Endothelial cell (in vitro differentiated cells): ENCODE measurements at regions not wholly inside any gene's neighbourhood (a gene's known extent, or its start where the extent isn't known, plus 50 kb on each side); places are given as distances from the start of the nearest gene placed in this dataset.

ENCODE experiments used
- DNase-seq: peaks from one replicate; pipeline ENCODE4 v3.0.0; 2021; ENCODE audit warnings: low spot score
- H3K27ac Mint-ChIP-seq: one replicate; pipeline ENCODE4 v1.8.0; 2021; ENCODE audit warnings: mixed read lengths, inconsistent platforms; ENCODE audit not compliant: unreplicated experiment
- H3K27me3 Mint-ChIP-seq: one replicate; pipeline ENCODE4 v1.8.0; 2021; ENCODE audit warnings: mild to moderate bottlenecking, moderate library complexity, mixed read lengths, inconsistent platforms; ENCODE audit not compliant: unreplicated experiment
- H3K36me3 Mint-ChIP-seq: one replicate; pipeline ENCODE4 v1.8.0; 2021; ENCODE audit warnings: mild to moderate bottlenecking, low read depth, mixed read lengths, inconsistent platforms; ENCODE audit not compliant: unreplicated experiment
- H3K4me1 Mint-ChIP-seq: one replicate; pipeline ENCODE4 v1.8.0; 2021; ENCODE audit warnings: mild to moderate bottlenecking, mixed read lengths, inconsistent platforms; ENCODE audit not compliant: unreplicated experiment
- H3K4me3 Mint-ChIP-seq: one replicate; pipeline ENCODE4 v1.8.0; 2021; ENCODE audit warnings: mild to moderate bottlenecking, mixed read lengths, inconsistent platforms; ENCODE audit not compliant: unreplicated experiment
- H3K9me3 Mint-ChIP-seq: one replicate; pipeline ENCODE4 v1.8.0; 2021; ENCODE audit warnings: mixed read lengths, inconsistent platforms; ENCODE audit not compliant: unreplicated experiment
- TF ChIP-seq, protein P1 (sequence below): fragments of 200-600 bp; sonication (generic); IDR thresholded peaks from one replicate; pipeline ENCODE4 v1.5.0; 2021; ENCODE audit warnings: antibody characterized with exemption; ENCODE audit not compliant: unreplicated experiment

DNA sequence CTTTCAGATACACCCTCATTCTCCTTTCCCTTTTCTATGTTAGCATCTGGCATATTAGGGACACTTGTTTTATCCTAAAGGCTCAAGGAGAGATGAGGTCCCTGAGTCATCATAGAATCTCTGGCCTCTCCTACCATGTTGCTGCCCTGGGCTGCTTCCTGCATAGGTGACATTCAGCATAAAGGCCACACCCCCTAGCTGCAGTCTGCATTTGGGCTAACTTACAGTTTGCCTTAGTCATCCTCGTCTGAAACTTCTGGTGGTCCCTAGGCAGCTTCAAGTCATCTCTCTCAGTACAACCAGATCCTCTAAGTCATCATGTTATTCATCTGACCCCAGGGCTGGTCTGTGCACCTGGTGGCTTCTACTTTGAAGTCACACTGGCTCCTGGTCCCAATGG, 982.7 kb upstream of the NR2F2 start:
- no peak overlapping the region for H3K4me3 Mint-ChIP-seq
- TF ChIP-seq, protein P1, sequence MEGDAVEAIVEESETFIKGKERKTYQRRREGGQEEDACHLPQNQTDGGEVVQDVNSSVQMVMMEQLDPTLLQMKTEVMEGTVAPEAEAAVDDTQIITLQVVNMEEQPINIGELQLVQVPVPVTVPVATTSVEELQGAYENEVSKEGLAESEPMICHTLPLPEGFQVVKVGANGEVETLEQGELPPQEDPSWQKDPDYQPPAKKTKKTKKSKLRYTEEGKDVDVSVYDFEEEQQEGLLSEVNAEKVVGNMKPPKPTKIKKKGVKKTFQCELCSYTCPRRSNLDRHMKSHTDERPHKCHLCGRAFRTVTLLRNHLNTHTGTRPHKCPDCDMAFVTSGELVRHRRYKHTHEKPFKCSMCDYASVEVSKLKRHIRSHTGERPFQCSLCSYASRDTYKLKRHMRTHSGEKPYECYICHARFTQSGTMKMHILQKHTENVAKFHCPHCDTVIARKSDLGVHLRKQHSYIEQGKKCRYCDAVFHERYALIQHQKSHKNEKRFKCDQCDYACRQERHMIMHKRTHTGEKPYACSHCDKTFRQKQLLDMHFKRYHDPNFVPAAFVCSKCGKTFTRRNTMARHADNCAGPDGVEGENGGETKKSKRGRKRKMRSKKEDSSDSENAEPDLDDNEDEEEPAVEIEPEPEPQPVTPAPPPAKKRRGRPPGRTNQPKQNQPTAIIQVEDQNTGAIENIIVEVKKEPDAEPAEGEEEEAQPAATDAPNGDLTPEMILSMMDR, result no peak
- H3K27me3 Mint-ChIP-seq, result no peaks in the 10 kb centered on the region
- H3K36me3 Mint-ChIP-seq, result no peaks in the 10 kb centered on the region
- no peak overlapping the region for H3K27ac Mint-ChIP-seq
- peaks cover 7% of the 10 kb centered on the region for H3K4me1 Mint-ChIP-seq
- DNase-seq, result no peak
- no peaks in the 10 kb centered on the region for H3K9me3 Mint-ChIP-seq

DNA sequence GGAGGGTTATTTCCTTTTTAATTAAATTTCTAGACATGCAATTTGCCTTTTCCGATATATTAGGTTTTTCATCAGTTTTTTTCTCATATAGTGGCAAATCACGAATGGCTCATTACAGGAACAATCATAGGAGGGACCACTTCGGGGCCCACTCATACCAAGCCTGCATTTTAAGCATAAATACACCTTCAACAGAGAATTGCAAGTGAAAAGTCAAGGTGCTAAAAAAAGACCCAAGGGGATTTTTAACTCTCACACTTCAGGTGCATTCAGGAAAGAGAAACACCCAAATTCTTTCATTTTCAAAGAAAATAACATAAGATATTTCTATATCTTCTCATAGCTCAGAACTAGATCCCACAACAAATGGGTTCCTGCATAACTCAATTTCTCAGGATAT, 979.6 kb upstream of the NR2F2 start:
- Mint-ChIP-seq H3K4me3 (no peak overlapping the region), H3K27ac (no peak overlapping the region), H3K9me3 (no peaks in the 10 kb centered on the region), H3K27me3 (no peaks in the 10 kb centered on the region), H3K36me3 (no peaks in the 10 kb centered on the region), H3K4me1 (peaks cover 7% of the 10 kb centered on the region)
- TF ChIP-seq, protein P1, result no peak
- no peak for DNase-seq

DNA sequence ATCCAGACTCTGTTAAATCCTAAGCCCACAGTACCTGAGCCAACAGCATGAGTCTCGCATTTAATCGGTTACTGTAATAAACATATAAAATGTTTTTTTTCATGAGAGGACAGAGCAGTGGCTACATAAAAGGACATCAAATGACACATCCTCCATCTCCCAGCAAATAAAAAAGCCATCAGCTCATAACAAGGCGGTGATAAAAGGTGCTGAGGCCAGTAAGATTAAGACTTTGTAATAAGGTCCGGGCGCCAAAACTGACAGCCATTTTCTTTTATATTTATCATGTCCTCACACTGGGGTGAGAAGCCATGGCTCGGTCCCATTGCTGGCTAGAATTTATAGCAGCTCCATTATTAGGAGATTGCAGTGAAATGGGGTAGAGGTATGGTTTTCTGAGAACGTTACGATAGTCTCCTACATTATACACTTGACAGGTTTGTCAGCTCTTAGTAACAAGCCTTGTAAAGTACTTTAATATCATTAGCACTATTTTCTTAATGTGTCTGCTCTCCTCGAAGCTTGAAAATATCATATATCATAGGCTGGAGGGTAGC, 977.8 kb upstream of the NR2F2 start:
- Mint-ChIP-seq H3K36me3 (no peaks in the 10 kb centered on the region), H3K27me3 (no peaks in the 10 kb centered on the region), H3K4me3 (no peak overlapping the region), H3K9me3 (no peaks in the 10 kb centered on the region), H3K27ac (no peak overlapping the region), H3K4me1 (peaks cover 11% of the 10 kb centered on the region)
- TF ChIP-seq, protein P1, result no peak
- no peak for DNase-seq

DNA sequence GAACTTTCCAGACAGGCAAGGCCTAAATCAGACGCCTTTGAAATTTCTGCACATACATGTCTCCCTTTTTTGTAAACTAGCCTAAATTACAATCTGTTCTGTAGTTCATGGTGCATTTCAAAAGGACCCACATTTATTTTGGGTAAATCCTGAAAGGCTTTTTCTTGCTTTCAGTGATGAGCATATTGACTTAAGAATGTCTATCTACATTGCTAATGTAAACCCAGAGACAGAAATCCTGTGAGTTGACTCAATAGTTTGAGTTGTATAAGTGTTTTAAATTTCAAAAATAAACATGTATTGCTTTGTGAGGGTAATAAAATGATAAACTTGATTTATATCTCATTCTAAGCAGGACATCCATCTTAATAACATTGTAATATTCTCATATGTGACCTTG, 977.0 kb upstream of the NR2F2 start:
- no peak overlapping the region for H3K27ac Mint-ChIP-seq
- H3K9me3 Mint-ChIP-seq, result no peaks in the 10 kb centered on the region
- TF ChIP-seq, protein P1, result no peak
- no peaks in the 10 kb centered on the region for H3K27me3 Mint-ChIP-seq
- no peak overlapping the region for H3K4me3 Mint-ChIP-seq
- no peak for DNase-seq
- H3K36me3 Mint-ChIP-seq, result no peaks in the 10 kb centered on the region
- H3K4me1 Mint-ChIP-seq, result peaks cover 5% of the 10 kb centered on the region

DNA sequence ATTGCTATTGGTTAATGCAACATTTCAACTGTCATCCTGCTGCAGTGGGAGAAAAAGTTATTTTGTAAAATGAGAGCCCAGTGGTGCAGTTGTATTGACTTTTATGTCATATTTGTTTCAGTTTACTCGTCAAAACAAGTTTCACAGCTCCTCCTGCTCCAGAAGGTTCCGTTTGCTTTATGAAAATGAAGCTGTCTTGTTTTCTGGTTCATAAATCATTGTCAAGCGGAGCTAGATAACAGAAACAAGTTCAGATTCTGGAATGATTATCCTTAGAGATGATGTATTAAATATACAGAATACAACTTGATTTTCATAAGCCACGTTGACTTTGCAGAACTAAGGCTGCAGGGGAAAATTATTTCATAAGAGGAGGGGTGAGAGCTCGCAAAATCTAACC, 970.5 kb upstream of the NR2F2 start:
- H3K9me3 Mint-ChIP-seq, result peaks cover 15% of the 10 kb centered on the region
- H3K36me3 Mint-ChIP-seq, result peaks cover 12% of the 10 kb centered on the region
- H3K4me1 Mint-ChIP-seq, result peaks cover 8% of the 10 kb centered on the region
- TF ChIP-seq, protein P1, result no peak
- no peak overlapping the region for H3K27ac Mint-ChIP-seq
- no peak overlapping the region for H3K4me3 Mint-ChIP-seq
- DNase-seq, result no peak
- H3K27me3 Mint-ChIP-seq, result peaks cover 3% of the 10 kb centered on the region
